Kidney (tissue), 13 donors: ENCODE measurements at regions not wholly inside any gene's neighbourhood (a gene's known extent, or its start where the extent isn't known, plus 50 kb on each side); places are given as distances from the start of the nearest gene placed in this dataset.
A peak's percentile ranks its signal among the peaks of the same experiment; 100 is the strongest.

Experiments
- DNase-seq, 5 donors: peaks; one replicate each; pipeline ENCODE4 v3.0.0-alpha.2; 2013 to 2020
- FAIRE-seq: peaks from 2 replicates; lab custom pipeline; 2012; peaks lifted over from hg19 to GRCh38; lab: Jason Lieb, UNC
- H3K27ac ChIP-seq, 2 donors: one replicate each; pipeline ENCODE4 v1.7.0; 2013; ENCODE audit warnings: low read depth in 2 of 2, low read length in 2 of 2, inconsistent platforms in 1 of 2
- H3K27me3 ChIP-seq: one replicate; pipeline ENCODE4 v1.7.1; 2013; ENCODE audit warnings: low read length, inconsistent platforms; ENCODE audit not compliant: control insufficient read depth, insufficient read depth
- H3K36me3 ChIP-seq, 3 donors: one replicate each; pipeline versions ENCODE4 v1.7.0 to v1.7.1; 2013; ENCODE audit warnings: low read length in 3 of 3, control low read depth in 1 of 3, inconsistent platforms in 1 of 3; ENCODE audit not compliant: insufficient read depth in 3 of 3, control insufficient read depth in 2 of 3
- H3K4me1 ChIP-seq, 3 donors: one replicate each; pipeline versions ENCODE4 v1.7.0 to v1.7.1; 2013; ENCODE audit warnings: low read length in 3 of 3, inconsistent platforms in 1 of 3, low read depth in 1 of 3; ENCODE audit not compliant: control insufficient read depth in 2 of 3, insufficient read depth in 2 of 3
- H3K4me3 ChIP-seq, 3 donors: one replicate each; pipeline versions ENCODE4 v1.7.0 to v1.8.1; 2013; ENCODE audit warnings: low read length in 3 of 3, control low read depth in 1 of 3, inconsistent platforms in 1 of 3
- H3K9ac ChIP-seq, 3 donors: one replicate each; pipeline versions ENCODE4 v1.7.0 to v1.7.1; 2013; ENCODE audit warnings: low read length in 3 of 3, control low read depth in 1 of 3, inconsistent platforms in 1 of 3
- H3K9me3 ChIP-seq, 3 donors: one replicate each; pipeline versions ENCODE4 v1.7.0 to v1.7.1; 2013; ENCODE audit warnings: low read length in 3 of 3, control low read depth in 1 of 3, inconsistent platforms in 1 of 3; ENCODE audit not compliant: control insufficient read depth in 2 of 3, insufficient read depth in 1 of 3
- intact Hi-C: fragments of 100-400 bp; cut with DNase I; formaldehyde crosslinking; loops from one replicate; pipeline ENCODE4 v1.11.1; 2022
- TF ChIP-seq, protein P1 (sequence below): IDR thresholded peaks from 3 replicates; pipeline ENCODE4 v1.5.1; 2012; ENCODE audit warnings: mild to moderate bottlenecking, moderate library complexity, borderline replicate concordance; ENCODE audit not compliant: insufficient read depth; ENCODE audit errors: extremely low read depth
- donor health status: control.
- donor health status: control.
- donor health status: control.
- donor health status: control.
- donor health status: control.
- donor health status: DM: yes; HTN: yes; CAD: no.
- donor health status: Normal renal cell carcinoma (clear cell type).

DNA sequence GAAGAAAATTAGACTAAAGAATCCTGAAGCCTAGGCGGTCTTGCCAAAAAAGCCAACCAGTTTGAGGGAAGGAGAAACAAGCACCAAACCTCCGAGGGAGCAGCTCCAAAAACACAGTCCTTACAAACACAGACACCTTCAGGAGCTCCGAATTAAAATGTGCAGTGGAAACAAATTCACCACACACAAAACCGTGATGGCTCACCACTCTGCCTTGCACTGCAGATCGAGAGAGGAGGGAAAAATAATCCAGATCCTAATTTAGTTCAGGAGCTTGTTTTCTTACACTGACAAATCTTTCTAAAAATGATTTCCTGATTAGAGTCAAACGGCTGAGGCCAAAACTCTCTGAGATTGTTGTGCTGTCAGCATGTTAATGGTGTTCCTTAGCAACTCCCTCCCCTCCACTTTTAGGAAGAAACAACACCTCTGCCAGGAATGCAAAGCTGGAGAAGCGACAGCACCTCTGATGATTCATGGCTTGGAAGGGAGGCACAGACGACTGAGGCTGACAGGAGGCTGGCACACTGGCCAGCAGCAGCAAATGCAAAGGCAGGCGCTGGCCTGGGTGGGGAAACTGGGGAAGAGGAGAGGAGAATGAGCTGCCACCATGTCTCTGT lies 249.4 kb upstream of the KLHL29 start:
- intact Hi-C loops = no loop called here
- H3K4me1 ChIP-seq = no peaks in the 10 kb centered on the region
- H3K9me3 ChIP-seq = no peaks in the 10 kb centered on the region
- no peak overlapping the region for H3K27ac ChIP-seq
- no peaks in the 10 kb centered on the region for H3K27me3 ChIP-seq
- H3K36me3 ChIP-seq = no peaks in the 10 kb centered on the region
- FAIRE-seq (no peak), DNase-seq (peak in 1 of 5 donors; percentile 42)
- TF ChIP-seq, protein P1, sequence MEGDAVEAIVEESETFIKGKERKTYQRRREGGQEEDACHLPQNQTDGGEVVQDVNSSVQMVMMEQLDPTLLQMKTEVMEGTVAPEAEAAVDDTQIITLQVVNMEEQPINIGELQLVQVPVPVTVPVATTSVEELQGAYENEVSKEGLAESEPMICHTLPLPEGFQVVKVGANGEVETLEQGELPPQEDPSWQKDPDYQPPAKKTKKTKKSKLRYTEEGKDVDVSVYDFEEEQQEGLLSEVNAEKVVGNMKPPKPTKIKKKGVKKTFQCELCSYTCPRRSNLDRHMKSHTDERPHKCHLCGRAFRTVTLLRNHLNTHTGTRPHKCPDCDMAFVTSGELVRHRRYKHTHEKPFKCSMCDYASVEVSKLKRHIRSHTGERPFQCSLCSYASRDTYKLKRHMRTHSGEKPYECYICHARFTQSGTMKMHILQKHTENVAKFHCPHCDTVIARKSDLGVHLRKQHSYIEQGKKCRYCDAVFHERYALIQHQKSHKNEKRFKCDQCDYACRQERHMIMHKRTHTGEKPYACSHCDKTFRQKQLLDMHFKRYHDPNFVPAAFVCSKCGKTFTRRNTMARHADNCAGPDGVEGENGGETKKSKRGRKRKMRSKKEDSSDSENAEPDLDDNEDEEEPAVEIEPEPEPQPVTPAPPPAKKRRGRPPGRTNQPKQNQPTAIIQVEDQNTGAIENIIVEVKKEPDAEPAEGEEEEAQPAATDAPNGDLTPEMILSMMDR = no peak
- no peak overlapping the region for H3K9ac ChIP-seq
- H3K4me3 ChIP-seq = no peak overlapping the region

DNA sequence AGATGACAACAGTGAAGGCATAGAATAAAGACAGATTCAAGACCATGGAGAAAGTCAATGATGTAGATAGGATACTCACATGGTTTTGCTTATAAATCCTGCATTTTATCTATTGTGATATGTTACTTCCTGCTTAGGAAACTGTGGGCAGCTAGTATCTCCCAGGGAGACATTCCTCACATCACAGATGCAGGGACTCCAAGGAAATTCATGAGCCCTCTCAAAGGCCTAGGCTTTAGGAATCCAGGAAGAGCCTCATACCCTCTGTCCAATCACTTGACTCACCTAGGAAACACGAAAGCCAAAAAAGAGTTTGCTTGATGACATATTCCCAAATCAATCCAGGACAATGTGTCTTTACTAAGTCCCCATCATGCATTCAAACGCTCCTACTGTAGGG lies 247.8 kb upstream of the KLHL29 start:
- Histone ChIP-seq H3K27me3 (no peaks in the 10 kb centered on the region), H3K4me1 (no peaks in the 10 kb centered on the region), H3K9me3 (no peaks in the 10 kb centered on the region), H3K36me3 (no peaks in the 10 kb centered on the region), H3K9ac (no peak overlapping the region), H3K27ac (no peak overlapping the region), H3K4me3 (no peak overlapping the region)
- TF ChIP-seq, protein P1 = no peak
- FAIRE-seq (no peak), DNase-seq (no peak)
- intact Hi-C loops = no loop called here

DNA sequence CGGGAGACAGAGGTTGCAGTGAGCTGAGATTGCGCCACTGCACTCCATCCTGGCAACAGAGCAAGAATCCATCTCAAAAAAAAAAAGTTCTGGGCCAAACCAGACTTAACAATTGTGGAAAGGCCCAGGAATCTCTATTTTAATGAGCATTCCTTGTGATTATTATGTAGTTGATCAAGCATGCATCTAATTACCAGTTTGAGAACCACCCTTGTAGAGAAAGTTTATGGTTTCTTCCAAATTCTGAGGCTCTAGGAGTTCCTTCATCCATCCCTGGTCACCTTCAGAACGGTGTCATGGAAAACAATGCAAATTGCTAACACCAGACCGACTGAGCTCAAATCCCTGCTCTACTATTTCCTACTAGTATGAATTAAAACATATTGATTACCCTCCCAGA lies 246.3 kb upstream of the KLHL29 start:
- Histone ChIP-seq H3K27ac (no peak overlapping the region), H3K4me1 (no peaks in the 10 kb centered on the region), H3K4me3 (no peak overlapping the region), H3K9me3 (no peaks in the 10 kb centered on the region), H3K36me3 (no peaks in the 10 kb centered on the region), H3K9ac (no peak overlapping the region), H3K27me3 (no peaks in the 10 kb centered on the region)
- no peak for FAIRE-seq
- TF ChIP-seq, protein P1 = no peak
- intact Hi-C loops = no loop called here
- DNase-seq = no peak

GRCh38 chr2:23145460-23145859 lies 239.5 kb upstream of the KLHL29 start:
- intact Hi-C loops = no loop called here
- TF ChIP-seq, protein P1 = no peak
- DNase-seq (no peak), FAIRE-seq (no peak)
- Histone ChIP-seq H3K27me3 (no peaks in the 10 kb centered on the region), H3K4me1 (no peaks in the 10 kb centered on the region), H3K4me3 (no peak overlapping the region), H3K36me3 (no peaks in the 10 kb centered on the region), H3K9me3 (no peaks in the 10 kb centered on the region), H3K27ac (no peak overlapping the region), H3K9ac (no peak overlapping the region)
